DMS53 treated with DMSO at 0.1 percent for 48 hours (cell line): ENCODE measurements at regions not wholly inside any gene's neighbourhood (a gene's known extent, or its start where the extent isn't known, plus 50 kb on each side); places are given as distances from the start of the nearest gene placed in this dataset.

Source experiments
- DNase-seq: peaks from one replicate; lab custom pipeline; 2025; ENCODE audit not compliant: unreplicated experiment; lab: John Stamatoyannopoulos, UW

DNA sequence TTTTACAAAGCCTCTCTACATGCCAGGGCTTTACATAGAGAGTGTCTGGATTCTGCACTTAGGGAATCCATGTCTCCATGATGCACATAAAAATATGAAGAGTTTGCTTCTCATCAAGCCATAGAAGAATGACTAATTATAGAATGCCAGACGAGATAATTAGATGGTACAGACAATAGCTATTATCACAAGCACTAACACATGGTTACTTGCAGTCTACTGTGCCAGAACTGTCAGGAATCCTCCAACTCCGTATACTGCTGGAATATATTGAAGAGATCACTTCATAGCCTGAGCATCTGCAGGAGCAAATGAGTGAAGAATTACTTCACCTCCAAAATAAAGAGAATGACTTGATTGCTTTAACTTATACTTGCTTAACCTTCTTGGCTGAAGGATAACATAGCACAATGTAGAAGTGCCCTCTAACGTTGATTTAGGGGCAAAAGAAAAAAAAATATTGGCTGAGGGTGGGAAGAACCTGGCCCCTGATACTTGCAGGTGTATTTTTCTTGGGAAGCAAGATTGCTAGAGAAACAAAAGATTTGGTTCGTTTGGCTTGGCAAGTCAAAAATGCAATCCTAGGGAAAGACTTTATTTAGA lies 272.8 kb upstream of the FAR2 start:
- no peak for DNase-seq

DNA sequence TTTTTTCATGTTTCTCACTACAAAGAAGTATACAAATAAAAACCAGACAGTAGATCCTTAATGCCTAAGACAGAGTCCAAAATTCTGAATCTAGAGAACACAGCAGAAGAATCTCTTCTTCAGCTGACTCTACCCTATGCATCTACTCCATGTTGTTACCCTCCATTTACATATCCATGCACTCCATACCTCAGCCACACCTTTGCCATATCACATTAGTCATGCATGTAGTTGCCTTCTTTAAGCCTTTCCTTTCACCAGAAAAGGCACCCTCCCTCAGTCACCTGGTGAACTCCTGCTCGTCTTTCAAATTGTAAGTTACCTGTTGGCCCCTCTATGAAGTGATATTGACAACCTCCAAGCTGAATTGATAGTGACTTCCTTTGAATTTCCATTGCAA lies 271.2 kb upstream of the FAR2 start:
- DNase-seq, result no peak

DNA sequence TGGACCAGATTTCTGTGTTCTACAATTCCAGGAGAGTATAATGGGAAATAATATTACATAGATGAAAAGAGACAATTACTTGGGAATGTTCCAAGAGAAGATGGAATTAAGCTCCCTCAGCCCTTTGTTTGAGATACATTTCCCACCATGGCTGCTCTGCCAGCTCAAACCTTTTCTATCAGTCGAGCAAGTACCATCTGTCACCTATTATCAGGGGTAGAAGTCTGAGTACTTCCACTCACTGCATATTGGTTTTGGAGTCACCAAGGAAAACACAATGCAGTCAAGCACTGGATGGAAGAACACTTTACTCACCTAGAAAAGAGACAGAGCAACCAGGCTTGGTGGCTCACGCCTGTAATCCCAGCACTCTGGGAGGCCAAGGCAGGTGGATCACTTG lies 270.4 kb upstream of the FAR2 start:
- no peak for DNase-seq

DNA sequence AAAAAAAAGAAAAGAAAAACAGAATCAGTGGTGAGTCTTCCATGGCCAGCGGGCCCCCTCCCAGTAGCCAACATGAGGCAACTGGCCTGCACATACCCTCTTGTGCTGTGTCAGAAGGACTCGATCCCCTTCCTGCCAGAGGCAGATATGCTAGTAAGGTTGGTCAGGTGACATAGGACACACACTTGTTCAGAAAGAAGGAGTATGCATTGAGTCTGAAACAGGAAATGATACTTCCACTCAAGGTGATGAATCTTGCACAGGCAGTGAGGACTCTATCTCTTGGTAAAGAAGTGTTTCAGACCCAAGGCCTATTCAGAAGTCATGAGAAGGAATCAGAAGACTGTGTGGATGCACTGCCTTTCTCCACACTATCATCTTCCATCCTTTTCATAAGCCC lies 269.7 kb upstream of the FAR2 start:
- DNase-seq, result no peak

DNA sequence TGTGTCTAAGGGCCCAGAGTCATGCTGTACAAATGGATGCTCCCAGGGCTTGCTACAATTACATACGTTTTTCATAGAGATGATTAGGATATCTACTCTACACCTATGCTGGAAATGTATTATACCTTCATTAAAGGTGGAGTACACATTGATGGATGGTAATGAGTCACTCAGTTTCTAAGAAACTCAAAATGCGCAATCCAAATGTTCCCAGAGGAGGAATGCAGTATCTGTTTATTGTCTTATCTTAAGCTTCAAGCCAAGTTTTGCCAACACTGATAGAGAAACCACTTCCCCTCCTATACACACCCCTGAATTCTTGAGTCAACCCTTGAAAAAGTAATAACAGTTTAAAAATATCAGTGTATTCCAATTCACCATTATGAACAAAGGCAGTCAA lies 266.6 kb upstream of the FAR2 start:
- no peak for DNase-seq

GRCh38 chr12:28883406-28883997 lies 265.6 kb upstream of the FAR2 start:
- DNase-seq, result no peak

- no peak for DNase-seq
These were observed 264.0 kb upstream of the FAR2 start for GRCh38 chr12:28884904-28885679.

- no peak for DNase-seq
These were observed 263.1 kb upstream of the FAR2 start for GRCh38 chr12:28885928-28886327.

GRCh38 chr12:28887461-28887990 lies 261.6 kb upstream of the FAR2 start:
- DNase-seq, result no peak

- no peak for DNase-seq
These were observed 258.4 kb upstream of the FAR2 start for GRCh38 chr12:28890664-28891063.

- DNase-seq, result no peak
These were observed 258.0 kb upstream of the FAR2 start for GRCh38 chr12:28891126-28891525.

GRCh38 chr12:28893365-28893764 lies 255.7 kb upstream of the FAR2 start:
- no peak for DNase-seq

GRCh38 chr12:28893856-28894255 lies 255.2 kb upstream of the FAR2 start:
- no peak for DNase-seq

DNA sequence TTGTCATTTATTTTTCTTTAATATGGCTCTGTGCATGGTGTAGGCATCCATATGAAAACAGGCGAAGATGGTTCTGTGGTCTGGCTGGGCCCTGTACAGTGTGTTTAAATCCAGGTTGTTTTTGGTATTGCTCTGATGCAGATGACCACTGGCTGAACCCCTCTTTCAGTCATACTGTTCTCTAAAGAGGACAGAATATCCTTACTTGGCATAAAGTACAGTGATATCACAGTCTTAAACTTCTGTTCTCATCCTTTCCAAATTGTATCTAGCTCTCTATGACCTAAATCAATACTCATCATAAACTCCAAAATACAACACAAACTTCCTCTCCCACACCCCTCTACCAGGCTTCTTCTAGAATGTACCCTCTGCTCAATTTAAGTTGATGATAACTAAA lies 252.7 kb upstream of the FAR2 start:
- no peak for DNase-seq

DNA sequence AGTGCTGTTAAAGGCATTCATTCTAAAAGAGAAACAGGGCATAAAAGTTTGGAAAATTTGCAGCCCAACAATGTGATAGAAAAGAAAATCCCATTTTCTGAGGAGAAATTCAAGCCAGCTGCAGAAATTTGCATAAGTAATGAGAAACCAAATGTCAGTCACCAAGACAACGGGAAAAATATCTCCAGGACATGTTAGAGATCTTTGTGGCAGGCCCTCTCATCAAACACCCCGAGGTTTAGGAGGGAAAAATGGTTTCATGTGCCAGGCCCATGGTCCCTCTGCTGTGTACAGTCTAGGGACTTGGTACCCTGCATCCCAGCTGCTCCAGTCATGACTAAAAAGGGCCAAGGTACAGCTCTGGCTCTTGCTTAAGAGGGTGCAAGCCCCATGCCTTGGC lies 251.0 kb upstream of the FAR2 start:
- DNase-seq, result no peak

DNA sequence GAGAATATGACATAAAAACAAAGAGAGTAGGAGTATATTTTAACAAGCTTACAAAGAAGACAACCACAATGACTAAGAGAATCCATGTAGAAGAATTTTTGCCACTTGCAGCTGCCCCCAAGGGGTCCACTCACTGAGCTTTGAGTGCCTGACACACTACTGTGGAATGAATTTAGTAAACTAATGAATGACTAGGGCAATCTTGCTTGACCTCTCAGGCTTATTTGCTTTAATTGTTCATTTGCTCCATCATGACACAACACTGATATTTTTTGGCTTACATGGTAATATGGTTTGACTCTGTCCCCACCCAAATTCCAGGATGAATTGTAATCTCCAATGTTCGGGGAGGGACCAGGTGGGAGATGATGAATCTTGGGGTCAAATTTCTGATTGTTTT lies 249.1 kb upstream of the FAR2 start:
- no peak for DNase-seq

- DNase-seq, result no peak
These were observed 243.7 kb upstream of the FAR2 start for GRCh38 chr12:28905220-28905955.

- DNase-seq, result no peak
These were observed 240.4 kb upstream of the FAR2 start for GRCh38 chr12:28908646-28909045.

DNA sequence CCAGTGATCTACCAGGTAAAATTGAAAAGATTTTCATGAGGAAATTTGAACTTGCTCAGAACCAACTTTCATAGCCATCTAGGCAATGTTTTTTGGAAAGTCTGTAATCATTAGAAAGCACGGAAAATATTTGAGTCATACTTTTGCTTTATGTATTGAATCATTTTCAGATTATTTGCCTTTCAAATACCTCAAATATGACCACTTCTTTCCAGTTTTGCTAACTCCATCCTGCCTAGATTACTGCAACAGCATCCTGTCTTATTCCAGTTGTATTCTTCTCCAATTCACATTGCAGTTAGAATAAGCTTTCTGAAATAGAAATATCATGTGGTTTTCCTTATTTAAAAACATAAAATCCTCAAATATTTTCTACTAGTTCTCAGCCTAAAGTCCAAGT lies 239.8 kb upstream of the FAR2 start:
- DNase-seq, result no peak

GRCh38 chr12:28925719-28926376 lies 223.2 kb upstream of the FAR2 start:
- DNase-seq, result no peak

DNA sequence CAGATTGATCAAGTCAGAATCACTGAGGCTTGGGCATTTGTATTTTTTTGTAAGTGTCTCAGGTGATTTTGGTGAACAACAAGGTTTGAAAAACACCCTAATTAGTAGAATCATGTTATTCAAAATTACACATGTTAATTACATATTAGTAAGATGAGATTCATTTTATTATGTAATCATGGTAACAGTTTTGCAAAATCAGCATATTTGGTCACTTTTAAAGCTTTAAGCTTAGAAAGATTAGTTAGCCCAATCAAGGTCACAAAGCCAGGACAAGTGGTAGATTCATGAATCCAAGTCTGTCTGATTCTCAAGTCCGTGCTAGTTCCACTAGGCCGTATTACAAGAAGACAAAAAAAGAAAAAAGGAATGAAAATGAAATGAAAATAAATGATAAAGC lies 218.4 kb upstream of the FAR2 start:
- no peak for DNase-seq
